ENCODE measurements at regions not wholly inside any gene's neighbourhood (a gene's known extent, or its start where the extent isn't known, plus 50 kb on each side); places are given as distances from the start of the nearest gene placed in this dataset.

DNA sequence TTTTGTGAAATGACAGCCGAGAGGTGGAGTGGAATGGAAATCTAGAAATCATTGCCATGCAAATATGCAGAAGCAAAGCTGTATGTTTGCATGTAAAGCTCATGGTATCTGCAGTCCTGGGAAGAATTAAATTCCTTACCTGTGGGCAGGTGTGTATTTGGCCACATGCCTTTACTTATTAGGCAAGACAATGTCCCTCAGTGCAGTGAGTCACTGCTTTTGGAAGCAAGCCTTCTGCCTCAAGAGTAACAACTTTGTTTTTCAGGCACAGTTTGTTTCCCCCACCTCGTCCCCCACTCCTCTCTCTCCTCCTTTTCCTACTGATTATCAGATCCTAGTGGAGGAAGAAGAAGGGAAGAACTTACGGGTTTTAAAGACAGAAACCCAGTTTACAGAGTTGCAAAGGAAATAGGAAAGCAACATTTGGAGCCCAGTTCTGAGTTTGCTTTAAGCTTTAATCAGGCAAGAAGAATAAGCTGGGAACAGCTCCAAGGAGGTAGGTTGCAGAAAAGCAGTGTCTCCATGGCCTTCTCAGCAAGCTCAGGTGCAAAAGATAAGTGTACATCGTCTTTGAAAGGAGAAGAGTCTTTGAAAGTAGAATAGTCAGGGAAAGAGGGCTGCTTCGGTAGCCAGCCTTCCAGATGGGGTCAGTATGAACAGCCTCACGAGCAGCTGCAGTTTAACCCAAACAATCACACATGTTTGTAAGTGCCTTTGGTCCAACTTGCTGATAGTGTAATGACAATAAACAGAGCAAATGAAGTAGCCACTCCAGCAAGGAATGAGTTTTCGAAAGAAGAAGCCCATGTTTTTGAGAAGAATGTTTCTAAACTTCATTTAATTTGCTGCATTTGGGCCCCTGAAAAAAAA is 190.1 kb downstream of the KLF5 start:
- DNase-seq (ENCODE audit: low read depth in 4 of 6, low spot score in 6 of 6), result peak in 1 of 6 donors; percentile 17
- no peaks in the 10 kb centered on the region for H3K4me1 ChIP-seq (ENCODE audit: control insufficient read depth, insufficient read depth, low read length)
- H3K27me3 ChIP-seq (ENCODE audit: control insufficient read depth, insufficient read depth, low read length), result no peaks in the 10 kb centered on the region
- no peaks in the 10 kb centered on the region for H3K36me3 ChIP-seq (ENCODE audit: control insufficient read depth, insufficient read depth, low read length)
- H3K4me3 ChIP-seq (ENCODE audit: low read depth, low read length), result no peak overlapping the region
- no peaks in the 10 kb centered on the region for H3K9me3 ChIP-seq (ENCODE audit: control insufficient read depth, insufficient read depth, low read length)
- no peak overlapping the region for H3K27ac ChIP-seq (ENCODE audit: low read depth, low read length)
- 47% methylated on average over 3 of the region's 7 CpGs for WGBS (ENCODE audit: insufficient coverage)

GRCh38 chr13:73248154-73248553 is 189.3 kb downstream of the KLF5 start:
- Histone ChIP-seq H3K27me3 (ENCODE audit: control insufficient read depth, insufficient read depth, low read length) (no peaks in the 10 kb centered on the region), H3K27ac (ENCODE audit: low read depth, low read length) (no peak overlapping the region), H3K36me3 (ENCODE audit: control insufficient read depth, insufficient read depth, low read length) (no peaks in the 10 kb centered on the region), H3K4me3 (ENCODE audit: low read depth, low read length) (no peak overlapping the region), H3K4me1 (ENCODE audit: control insufficient read depth, insufficient read depth, low read length) (no peaks in the 10 kb centered on the region), H3K9me3 (ENCODE audit: control insufficient read depth, insufficient read depth, low read length) (no peaks in the 10 kb centered on the region)
- DNase-seq (ENCODE audit: low read depth in 4 of 6, low spot score in 6 of 6), result no peak
- WGBS (ENCODE audit: insufficient coverage), result no CpG with 5 or more reads among the region's 3 CpGs

- DNase-seq (ENCODE audit: low read depth in 4 of 6, low spot score in 6 of 6), result no peak
- no CpG with 5 or more reads among the region's 6 CpGs for WGBS (ENCODE audit: insufficient coverage)
- Histone ChIP-seq H3K4me3 (ENCODE audit: low read depth, low read length) (no peak overlapping the region), H3K27ac (ENCODE audit: low read depth, low read length) (no peak overlapping the region), H3K9me3 (ENCODE audit: control insufficient read depth, insufficient read depth, low read length) (no peaks in the 10 kb centered on the region), H3K27me3 (ENCODE audit: control insufficient read depth, insufficient read depth, low read length) (no peaks in the 10 kb centered on the region), H3K36me3 (ENCODE audit: control insufficient read depth, insufficient read depth, low read length) (no peaks in the 10 kb centered on the region), H3K4me1 (ENCODE audit: control insufficient read depth, insufficient read depth, low read length) (no peaks in the 10 kb centered on the region)
These were observed 186.4 kb downstream of the KLF5 start for GRCh38 chr13:73245246-73245645.

DNA sequence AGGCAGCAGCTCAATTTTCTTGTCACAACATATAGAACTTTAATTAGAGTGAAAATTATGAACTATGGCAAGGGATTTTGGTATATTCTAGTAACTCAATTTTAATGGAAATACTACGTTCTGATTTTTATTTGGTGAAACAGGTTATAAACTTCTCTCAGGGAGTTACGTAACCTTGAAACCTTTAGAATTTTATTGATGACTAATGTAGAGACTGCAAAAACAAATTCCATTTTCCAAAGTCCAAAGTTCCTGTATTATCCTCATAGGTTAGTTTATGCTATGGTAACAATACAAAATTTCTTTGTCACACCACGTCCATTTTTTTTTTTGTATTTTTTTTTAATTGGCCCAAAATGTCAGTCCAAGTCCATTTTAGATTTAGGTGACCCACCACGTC is 185.7 kb downstream of the KLF5 start:
- H3K4me1 ChIP-seq (ENCODE audit: control insufficient read depth, insufficient read depth, low read length), result no peaks in the 10 kb centered on the region
- H3K9me3 ChIP-seq (ENCODE audit: control insufficient read depth, insufficient read depth, low read length), result no peaks in the 10 kb centered on the region
- H3K27me3 ChIP-seq (ENCODE audit: control insufficient read depth, insufficient read depth, low read length), result no peaks in the 10 kb centered on the region
- DNase-seq (ENCODE audit: low read depth in 4 of 6, low spot score in 6 of 6), result no peak
- no peak overlapping the region for H3K27ac ChIP-seq (ENCODE audit: low read depth, low read length)
- 95% methylated on average over 2 of the region's 4 CpGs for WGBS (ENCODE audit: insufficient coverage)
- no peak overlapping the region for H3K4me3 ChIP-seq (ENCODE audit: low read depth, low read length)
- no peaks in the 10 kb centered on the region for H3K36me3 ChIP-seq (ENCODE audit: control insufficient read depth, insufficient read depth, low read length)

DNA sequence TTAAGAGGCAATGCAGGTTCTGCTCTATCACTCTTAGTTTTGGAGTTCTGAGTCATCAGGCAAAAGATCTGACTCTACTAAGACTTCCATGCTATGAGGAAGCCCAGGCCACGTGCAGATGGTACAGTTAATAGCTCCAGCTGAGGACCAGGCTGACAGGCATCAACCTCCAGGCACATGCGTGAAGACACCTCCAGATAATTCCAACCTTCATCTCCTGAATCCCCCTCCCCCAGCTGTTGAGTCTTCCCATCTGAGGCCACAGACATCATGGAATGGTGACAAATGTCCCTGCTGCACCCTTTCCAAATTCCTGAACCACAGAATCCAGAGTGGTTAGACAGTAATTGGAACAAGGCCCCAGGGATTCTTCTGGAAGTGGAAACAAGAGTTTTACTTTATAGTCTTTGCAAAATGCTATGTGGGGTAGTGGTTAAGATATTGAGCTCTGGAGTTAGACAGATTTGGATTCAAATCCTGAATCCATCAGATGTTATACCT is 183.8 kb downstream of the KLF5 start:
- 90% methylated on average over 2 of the region's 2 CpGs for WGBS (ENCODE audit: insufficient coverage)
- Histone ChIP-seq H3K36me3 (ENCODE audit: control insufficient read depth, insufficient read depth, low read length) (no peaks in the 10 kb centered on the region), H3K4me1 (ENCODE audit: control insufficient read depth, insufficient read depth, low read length) (no peaks in the 10 kb centered on the region), H3K27ac (ENCODE audit: low read depth, low read length) (no peak overlapping the region), H3K27me3 (ENCODE audit: control insufficient read depth, insufficient read depth, low read length) (no peaks in the 10 kb centered on the region), H3K9me3 (ENCODE audit: control insufficient read depth, insufficient read depth, low read length) (no peaks in the 10 kb centered on the region), H3K4me3 (ENCODE audit: low read depth, low read length) (no peak overlapping the region)
- DNase-seq (ENCODE audit: low read depth in 4 of 6, low spot score in 6 of 6), result no peak

DNA sequence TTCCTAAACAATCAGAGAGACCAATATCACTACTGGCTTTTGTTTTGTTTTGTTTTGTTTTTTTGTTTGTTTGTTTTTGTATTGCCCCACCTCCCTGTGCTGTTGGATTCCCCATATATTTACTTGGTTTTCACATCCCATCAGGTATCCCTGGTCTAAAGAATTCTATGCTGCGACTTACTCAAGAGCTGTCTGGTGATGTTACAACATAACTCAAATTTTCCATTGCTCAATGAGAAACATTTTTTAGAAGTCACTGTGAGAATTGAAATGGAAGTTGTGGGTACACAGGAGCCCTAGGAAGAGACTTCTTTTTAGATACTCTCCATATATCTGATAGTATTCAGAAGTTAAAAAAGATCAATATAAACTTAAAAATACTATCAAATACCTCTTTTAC is 181.4 kb downstream of the KLF5 start:
- no peaks in the 10 kb centered on the region for H3K27me3 ChIP-seq (ENCODE audit: control insufficient read depth, insufficient read depth, low read length)
- peaks cover 8% of the 10 kb centered on the region for H3K4me1 ChIP-seq (ENCODE audit: control insufficient read depth, insufficient read depth, low read length)
- no peaks in the 10 kb centered on the region for H3K36me3 ChIP-seq (ENCODE audit: control insufficient read depth, insufficient read depth, low read length)
- no CpG with 5 or more reads among the region's 1 CpG for WGBS (ENCODE audit: insufficient coverage)
- H3K9me3 ChIP-seq (ENCODE audit: control insufficient read depth, insufficient read depth, low read length), result no peaks in the 10 kb centered on the region
- no peak overlapping the region for H3K4me3 ChIP-seq (ENCODE audit: low read depth, low read length)
- H3K27ac ChIP-seq (ENCODE audit: low read depth, low read length), result no peak overlapping the region
- no peak for DNase-seq (ENCODE audit: low read depth in 4 of 6, low spot score in 6 of 6)

- Histone ChIP-seq H3K27me3 (ENCODE audit: control insufficient read depth, insufficient read depth, low read length) (no peaks in the 10 kb centered on the region), H3K4me3 (ENCODE audit: low read depth, low read length) (no peak overlapping the region), H3K4me1 (ENCODE audit: control insufficient read depth, insufficient read depth, low read length) (peaks cover 8% of the 10 kb centered on the region), H3K27ac (ENCODE audit: low read depth, low read length) (no peak overlapping the region), H3K9me3 (ENCODE audit: control insufficient read depth, insufficient read depth, low read length) (no peaks in the 10 kb centered on the region), H3K36me3 (ENCODE audit: control insufficient read depth, insufficient read depth, low read length) (no peaks in the 10 kb centered on the region)
- DNase-seq (ENCODE audit: low read depth in 4 of 6, low spot score in 6 of 6), result peak in 4 of 6 donors; percentile 15 to 68 (median 50)
- WGBS (ENCODE audit: insufficient coverage), result 15% methylated on average over 5 of the region's 13 CpGs
These were observed 176.6 kb downstream of the KLF5 start for GRCh38 chr13:73235385-73235784.

- no CpG with 5 or more reads among the region's 4 CpGs for WGBS (ENCODE audit: insufficient coverage)
- H3K27me3 ChIP-seq (ENCODE audit: control insufficient read depth, insufficient read depth, low read length), result no peaks in the 10 kb centered on the region
These were observed 172.7 kb downstream of the KLF5 start for GRCh38 chr13:73231471-73231870.

DNA sequence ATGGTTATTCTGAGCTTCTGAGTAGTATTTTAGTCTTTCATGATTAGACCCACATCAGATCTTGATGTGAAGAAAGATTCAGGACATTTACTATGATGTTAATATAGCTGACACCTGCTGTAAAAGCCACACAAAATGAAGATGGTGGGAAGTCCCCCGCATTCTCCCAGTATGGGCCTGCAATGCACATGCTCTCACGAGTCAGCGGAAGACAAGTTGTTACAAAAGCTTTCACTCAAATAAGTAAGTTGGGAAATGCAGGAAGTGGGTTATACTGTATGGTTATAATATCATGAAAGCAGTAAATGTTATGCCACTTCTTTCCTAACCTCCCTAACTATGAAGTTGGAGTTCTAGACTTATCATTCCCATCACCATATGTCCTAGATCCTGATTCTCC is 171.9 kb downstream of the KLF5 start:
- no peak overlapping the region for H3K27ac ChIP-seq (ENCODE audit: low read depth, low read length)
- H3K9me3 ChIP-seq (ENCODE audit: control insufficient read depth, insufficient read depth, low read length), result no peaks in the 10 kb centered on the region
- no peak for DNase-seq (ENCODE audit: low read depth in 4 of 6, low spot score in 6 of 6)
- no peaks in the 10 kb centered on the region for H3K27me3 ChIP-seq (ENCODE audit: control insufficient read depth, insufficient read depth, low read length)
- peaks cover under 1% of the 10 kb centered on the region for H3K4me1 ChIP-seq (ENCODE audit: control insufficient read depth, insufficient read depth, low read length)
- H3K36me3 ChIP-seq (ENCODE audit: control insufficient read depth, insufficient read depth, low read length), result no peaks in the 10 kb centered on the region
- WGBS (ENCODE audit: insufficient coverage), result no CpG with 5 or more reads among the region's 3 CpGs
- no peak overlapping the region for H3K4me3 ChIP-seq (ENCODE audit: low read depth, low read length)

More at GRCh38 chr13:73231471-73231870, 172.7 kb downstream of the KLF5 start:
- no peak overlapping the region for H3K27ac ChIP-seq (ENCODE audit: low read depth, low read length)
- H3K9me3 ChIP-seq (ENCODE audit: control insufficient read depth, insufficient read depth, low read length), result no peaks in the 10 kb centered on the region
- H3K36me3 ChIP-seq (ENCODE audit: control insufficient read depth, insufficient read depth, low read length), result no peaks in the 10 kb centered on the region
- no peak for DNase-seq (ENCODE audit: low read depth in 4 of 6, low spot score in 6 of 6)
- no peak overlapping the region for H3K4me3 ChIP-seq (ENCODE audit: low read depth, low read length)
- peaks cover 8% of the 10 kb centered on the region for H3K4me1 ChIP-seq (ENCODE audit: control insufficient read depth, insufficient read depth, low read length)

DNA sequence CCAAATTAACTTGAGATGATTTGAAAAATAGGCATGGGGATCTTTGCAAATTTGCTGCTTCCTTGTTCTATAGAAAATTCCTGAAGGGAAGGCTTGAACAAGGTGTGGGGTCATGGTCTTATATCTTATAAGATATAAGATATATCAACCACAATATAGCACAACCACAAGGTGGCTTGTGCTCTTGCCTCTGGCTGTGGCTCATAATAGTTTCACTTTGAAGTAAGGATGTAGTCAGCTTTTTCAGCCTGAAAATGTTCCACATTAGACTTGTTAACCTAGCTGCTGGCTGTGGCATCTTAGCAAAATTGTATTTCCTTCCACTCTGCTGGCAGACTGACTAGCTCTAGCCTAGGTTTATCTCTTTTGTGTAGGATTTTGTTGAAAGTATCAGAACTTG is 169.7 kb downstream of the KLF5 start:
- no peaks in the 10 kb centered on the region for H3K36me3 ChIP-seq (ENCODE audit: control insufficient read depth, insufficient read depth, low read length)
- no peaks in the 10 kb centered on the region for H3K9me3 ChIP-seq (ENCODE audit: control insufficient read depth, insufficient read depth, low read length)
- H3K4me3 ChIP-seq (ENCODE audit: low read depth, low read length), result no peak overlapping the region
- no peak for DNase-seq (ENCODE audit: low read depth in 4 of 6, low spot score in 6 of 6)
- H3K27ac ChIP-seq (ENCODE audit: low read depth, low read length), result no peak overlapping the region
- no peaks in the 10 kb centered on the region for H3K27me3 ChIP-seq (ENCODE audit: control insufficient read depth, insufficient read depth, low read length)
- no peaks in the 10 kb centered on the region for H3K4me1 ChIP-seq (ENCODE audit: control insufficient read depth, insufficient read depth, low read length)

All from spinal cord (tissue), 9 donors.